NCI-H2081 (cell line): ENCODE measurements at regions not wholly inside any gene's neighbourhood (a gene's known extent, or its start where the extent isn't known, plus 50 kb on each side); places are given as distances from the start of the nearest gene placed in this dataset.

ENCODE experiments used
- DNase-seq, 2 experiments: peaks; one replicate each; lab custom pipeline; 2025; lab: John Stamatoyannopoulos, UW

GRCh38 chr5:82335806-82336205, 57.7 kb upstream of the RPS23 start:
- DNase-seq: no peak

GRCh38 chr5:82334856-82335255, 56.7 kb upstream of the RPS23 start:
- DNase-seq: no peak

GRCh38 chr5:82334085-82334692, 56.0 kb upstream of the RPS23 start:
- DNase-seq: no peak

GRCh38 chr5:82332886-82333615, 54.9 kb upstream of the RPS23 start:
- no peak for DNase-seq

GRCh38 chr5:82332064-82332855, 54.1 kb upstream of the RPS23 start:
- DNase-seq: no peak

- no peak for DNase-seq
These were observed 53.4 kb upstream of the RPS23 start for GRCh38 chr5:82331557-82331956.

- no peak for DNase-seq
These were observed 52.5 kb upstream of the RPS23 start for GRCh38 chr5:82330530-82331270.

- no peak for DNase-seq
These were observed 51.2 kb upstream of the RPS23 start for GRCh38 chr5:82329393-82329792.
